Activated naive CD4-positive, alpha-beta T cell treated with anti-CD3 and anti-CD28 coated beads, Interleukin-2, amount 50 U/mL, for 24 hours (primary cell): ENCODE measurements at regions not wholly inside any gene's neighbourhood (a gene's known extent, or its start where the extent isn't known, plus 50 kb on each side); places are given as distances from the start of the nearest gene placed in this dataset.
"Not testable (repeated sequence)": the region's sequence is repeated elsewhere in the genome, so short reads cannot be mapped to it uniquely, and the experiment has no call there.

Source experiments
- H3K27ac Mint-ChIP-seq: one replicate; pipeline ENCODE4 v1.8.0; 2021; ENCODE audit warnings: mild to moderate bottlenecking, mixed read lengths
- H3K27me3 Mint-ChIP-seq: one replicate; pipeline ENCODE4 v1.8.0; 2021; ENCODE audit warnings: mixed read lengths
- H3K36me3 Mint-ChIP-seq: one replicate; pipeline ENCODE4 v1.8.0; 2021; ENCODE audit warnings: mixed read lengths
- H3K4me1 Mint-ChIP-seq: one replicate; pipeline ENCODE4 v1.8.0; 2021; ENCODE audit warnings: mixed read lengths
- H3K4me3 Mint-ChIP-seq: one replicate; pipeline ENCODE4 v1.8.0; 2021; ENCODE audit warnings: mild to moderate bottlenecking, mixed read lengths
- H3K9me3 Mint-ChIP-seq: one replicate; pipeline ENCODE4 v1.8.0; 2021; ENCODE audit warnings: mixed read lengths

DNA sequence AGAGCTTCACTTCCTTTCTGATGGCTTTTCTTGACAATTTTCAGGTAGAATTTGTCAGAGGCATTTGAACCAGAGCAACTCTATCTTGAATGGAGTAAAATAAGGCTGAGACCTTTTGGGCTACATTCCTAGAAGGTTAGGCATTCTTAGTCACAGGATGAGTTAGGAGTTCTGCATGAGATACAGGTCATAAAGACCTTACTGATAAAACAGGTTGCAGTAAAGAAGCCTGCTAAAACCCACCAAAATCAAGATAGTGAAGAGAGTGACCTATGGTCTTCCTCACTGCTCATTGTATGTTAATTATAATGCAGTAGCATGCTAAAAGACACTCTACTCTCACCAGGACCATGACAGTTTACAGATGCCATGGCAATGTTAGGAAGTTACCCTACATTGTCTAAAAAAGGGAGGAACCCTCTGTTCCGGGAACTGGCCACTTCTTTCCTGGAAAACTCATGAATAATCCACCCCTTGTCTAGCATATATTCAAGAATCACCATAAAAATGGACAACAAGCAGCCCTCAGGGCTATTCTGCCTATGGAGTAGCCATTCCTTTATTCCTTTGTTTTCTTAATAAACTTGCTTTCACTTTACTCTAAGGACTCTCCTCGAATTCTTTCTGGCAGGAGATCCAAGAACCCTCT lies 1519.7 kb upstream of the TENM4 start:
- no peaks in the 10 kb centered on the region for H3K4me1 Mint-ChIP-seq
- no peaks in the 10 kb centered on the region for H3K27me3 Mint-ChIP-seq
- no peak overlapping the region for H3K4me3 Mint-ChIP-seq
- H3K36me3 Mint-ChIP-seq: no peaks in the 10 kb centered on the region
- peaks cover 29% of the 10 kb centered on the region for H3K9me3 Mint-ChIP-seq
- no peak overlapping the region for H3K27ac Mint-ChIP-seq

DNA sequence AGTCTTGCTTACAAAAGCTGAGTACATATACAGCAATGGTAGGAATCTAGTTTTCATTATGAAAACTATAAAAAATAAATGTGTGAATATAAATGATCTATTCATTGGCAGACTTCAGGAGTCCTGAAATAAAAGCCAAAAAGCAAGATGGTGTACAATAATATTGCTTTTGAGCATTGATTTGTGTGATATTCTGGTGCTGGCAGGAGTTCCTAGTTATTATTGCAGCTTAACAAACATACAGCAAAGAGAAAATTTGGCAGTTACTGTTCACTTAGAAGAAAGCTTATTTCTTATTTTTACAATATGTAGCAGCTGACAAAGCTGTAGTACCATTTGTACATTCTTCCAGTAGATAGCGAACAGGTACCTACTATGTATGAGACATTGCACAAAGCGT lies 1518.9 kb upstream of the TENM4 start:
- no peak overlapping the region for H3K4me3 Mint-ChIP-seq
- no peaks in the 10 kb centered on the region for H3K4me1 Mint-ChIP-seq

DNA sequence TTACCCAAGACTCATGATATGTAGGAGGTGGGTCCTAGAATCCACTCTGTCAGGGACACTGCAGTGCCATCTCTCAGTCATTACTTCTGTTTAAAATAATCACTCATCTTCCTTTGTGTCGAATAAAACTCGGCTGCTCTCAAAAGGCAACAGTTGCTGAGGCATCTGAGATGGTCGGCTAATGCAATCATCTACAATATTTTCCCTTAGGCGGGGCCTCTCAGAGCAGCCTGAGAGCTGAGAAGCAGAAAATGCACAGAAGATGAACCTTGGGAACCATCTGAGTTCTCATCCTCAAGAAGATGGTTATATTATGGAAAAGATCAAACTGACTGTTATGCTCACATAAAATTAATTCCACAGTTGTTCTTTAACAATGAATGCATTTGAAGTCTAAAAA lies 1518.2 kb upstream of the TENM4 start:
- no peaks in the 10 kb centered on the region for H3K27me3 Mint-ChIP-seq

More for the DNA sequence above, 1518.9 kb upstream of the TENM4 start:
- Mint-ChIP-seq H3K9me3 (peaks cover 26% of the 10 kb centered on the region), H3K27ac (no peak overlapping the region), H3K27me3 (no peaks in the 10 kb centered on the region), H3K36me3 (no peaks in the 10 kb centered on the region)

DNA sequence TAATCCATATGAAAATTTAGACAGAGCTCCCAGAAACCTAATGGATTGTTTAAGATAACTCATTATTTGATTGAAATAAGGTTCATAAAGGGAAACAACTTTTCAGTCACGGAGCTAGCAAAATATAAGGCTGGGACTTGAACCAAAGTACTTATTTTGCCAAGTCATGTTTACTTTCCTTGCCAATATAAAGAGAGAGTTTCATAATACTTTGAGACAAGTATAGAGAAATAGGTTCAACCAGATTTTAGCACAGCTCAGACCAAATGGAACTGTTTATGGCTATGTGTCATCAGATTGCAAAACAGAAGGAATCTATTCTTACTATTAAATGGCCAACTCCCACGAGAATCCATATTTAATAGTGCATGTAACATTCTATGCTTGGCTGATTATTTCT lies 1517.5 kb upstream of the TENM4 start:
- Mint-ChIP-seq H3K9me3 (peaks cover 21% of the 10 kb centered on the region), H3K36me3 (no peaks in the 10 kb centered on the region), H3K4me3 (no peak overlapping the region), H3K27me3 (no peaks in the 10 kb centered on the region), H3K27ac (no peak overlapping the region), H3K4me1 (no peaks in the 10 kb centered on the region)

More for the DNA sequence above, 1518.2 kb upstream of the TENM4 start:
- no peak overlapping the region for H3K4me3 Mint-ChIP-seq
- H3K4me1 Mint-ChIP-seq: no peaks in the 10 kb centered on the region
- H3K36me3 Mint-ChIP-seq: no peaks in the 10 kb centered on the region
- H3K27ac Mint-ChIP-seq: no peak overlapping the region
- H3K9me3 Mint-ChIP-seq: peaks cover 25% of the 10 kb centered on the region

DNA sequence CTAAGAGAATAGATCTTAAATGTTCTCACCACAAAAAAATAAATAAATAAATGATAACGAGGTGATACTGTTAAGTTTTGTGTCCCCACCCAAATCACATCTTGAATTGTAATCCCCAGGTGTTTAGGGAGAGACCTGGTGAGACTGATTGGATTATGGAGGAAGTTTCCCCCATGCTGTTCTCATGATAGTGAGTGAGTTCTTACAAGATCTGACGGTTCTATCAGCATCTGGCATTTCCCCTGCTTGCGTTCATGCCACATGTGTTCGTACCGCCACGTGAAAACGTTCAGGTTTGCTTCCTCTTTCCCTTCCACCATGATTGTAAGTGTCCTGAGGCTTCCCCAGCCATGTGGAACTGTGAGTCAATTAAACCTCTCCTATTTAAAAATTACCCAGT lies 1514.8 kb upstream of the TENM4 start:
- Mint-ChIP-seq H3K4me1 (no peaks in the 10 kb centered on the region), H3K27ac (no peak overlapping the region), H3K4me3 (no peak overlapping the region), H3K27me3 (no peaks in the 10 kb centered on the region), H3K9me3 (peaks cover 14% of the 10 kb centered on the region), H3K36me3 (no peaks in the 10 kb centered on the region)

DNA sequence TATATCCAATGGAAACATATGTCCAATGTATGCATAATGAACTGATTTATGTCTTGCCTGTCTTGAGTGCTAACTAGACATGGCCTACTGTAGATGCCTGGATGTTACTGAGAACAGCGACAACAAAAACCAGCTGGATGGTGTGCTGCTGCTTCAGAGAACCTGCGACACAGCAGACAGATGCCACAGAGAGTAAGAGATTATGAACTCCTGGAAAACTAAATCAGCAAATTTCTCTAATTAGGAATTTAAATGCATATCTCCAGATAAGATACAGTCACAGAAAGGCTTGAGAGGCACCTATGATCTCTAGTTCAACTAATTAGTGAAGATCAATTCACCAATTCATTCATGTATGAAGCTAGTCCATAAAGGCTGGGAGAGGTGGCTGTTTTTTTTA lies 1508.0 kb upstream of the TENM4 start:
- peaks cover 2% of the 10 kb centered on the region for H3K36me3 Mint-ChIP-seq
- peaks cover 11% of the 10 kb centered on the region for H3K9me3 Mint-ChIP-seq
- H3K4me3 Mint-ChIP-seq: no peak overlapping the region
- no peaks in the 10 kb centered on the region for H3K27me3 Mint-ChIP-seq
- no peak overlapping the region for H3K27ac Mint-ChIP-seq
- no peaks in the 10 kb centered on the region for H3K4me1 Mint-ChIP-seq

DNA sequence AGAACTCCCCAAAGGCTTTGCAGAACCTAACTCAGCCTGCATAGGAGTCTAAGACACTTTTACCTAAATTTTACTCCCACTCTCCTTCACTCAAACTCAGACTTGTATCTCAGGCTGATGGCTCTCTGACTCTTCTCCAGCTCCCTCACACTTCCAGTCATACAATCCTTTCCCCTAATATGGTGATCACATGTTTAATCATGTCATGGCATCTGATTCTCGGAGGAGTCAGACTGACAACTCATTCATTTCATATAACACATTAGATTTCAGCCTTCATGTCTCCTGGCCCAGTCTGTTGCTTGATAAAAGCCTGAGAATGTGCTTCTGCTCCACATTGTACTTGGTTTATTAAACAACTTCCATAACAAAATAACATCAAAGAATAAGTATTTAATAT lies 1503.9 kb upstream of the TENM4 start:
- H3K36me3 Mint-ChIP-seq: peaks cover 2% of the 10 kb centered on the region
- no peak overlapping the region for H3K27ac Mint-ChIP-seq
- no peak overlapping the region for H3K4me3 Mint-ChIP-seq
- H3K27me3 Mint-ChIP-seq: no peaks in the 10 kb centered on the region
- no peaks in the 10 kb centered on the region for H3K4me1 Mint-ChIP-seq
- H3K9me3 Mint-ChIP-seq: peaks cover 4% of the 10 kb centered on the region

DNA sequence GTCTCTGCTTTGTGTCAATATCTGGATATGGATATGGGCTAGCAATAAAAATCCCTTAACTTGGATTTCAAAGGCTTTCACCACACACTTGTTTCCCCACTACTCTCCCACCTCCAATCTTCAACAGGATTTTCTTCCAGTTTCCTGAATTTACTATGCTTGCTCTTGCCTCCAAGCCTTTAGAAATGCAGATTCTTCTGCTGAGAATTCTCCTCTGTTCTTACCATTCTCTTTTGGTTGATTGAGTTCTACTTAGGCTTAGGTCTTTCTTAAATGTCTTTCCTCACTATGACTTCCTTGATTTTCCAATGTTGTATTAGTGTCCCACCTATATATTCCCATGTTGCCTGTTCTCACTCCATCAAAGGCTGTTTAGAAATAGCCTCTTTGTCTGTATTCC lies 1502.4 kb upstream of the TENM4 start:
- no peaks in the 10 kb centered on the region for H3K36me3 Mint-ChIP-seq
- no peaks in the 10 kb centered on the region for H3K27me3 Mint-ChIP-seq

DNA sequence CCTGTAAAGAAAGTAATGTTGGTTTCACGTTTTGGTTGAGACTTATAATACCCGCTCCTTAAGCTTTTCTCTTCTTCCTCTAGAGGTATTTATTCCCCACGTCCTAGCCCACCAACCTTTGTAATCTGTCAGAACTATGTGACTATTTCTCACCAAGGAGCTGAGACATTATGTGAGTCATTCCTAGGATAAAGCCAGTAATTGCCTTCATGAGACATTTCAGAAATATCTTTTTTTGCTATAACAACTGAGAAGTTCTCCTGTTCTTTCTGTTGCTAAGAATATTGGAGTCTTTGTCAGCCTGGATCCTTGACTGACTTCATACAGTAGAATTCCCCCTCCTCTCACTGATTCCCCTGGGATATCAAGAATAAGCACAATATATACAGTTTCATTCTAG lies 1497.0 kb upstream of the TENM4 start:
- H3K4me1 Mint-ChIP-seq: no peaks in the 10 kb centered on the region
- H3K27ac Mint-ChIP-seq: no peak overlapping the region
- peaks cover 10% of the 10 kb centered on the region for H3K9me3 Mint-ChIP-seq
- H3K27me3 Mint-ChIP-seq: no peaks in the 10 kb centered on the region
- no peak overlapping the region for H3K4me3 Mint-ChIP-seq
- no peaks in the 10 kb centered on the region for H3K36me3 Mint-ChIP-seq

More for the DNA sequence above, 1502.4 kb upstream of the TENM4 start:
- H3K4me1 Mint-ChIP-seq: no peaks in the 10 kb centered on the region
- H3K9me3 Mint-ChIP-seq: no peaks in the 10 kb centered on the region
- H3K4me3 Mint-ChIP-seq: no peak overlapping the region
- H3K27ac Mint-ChIP-seq: no peak overlapping the region

DNA sequence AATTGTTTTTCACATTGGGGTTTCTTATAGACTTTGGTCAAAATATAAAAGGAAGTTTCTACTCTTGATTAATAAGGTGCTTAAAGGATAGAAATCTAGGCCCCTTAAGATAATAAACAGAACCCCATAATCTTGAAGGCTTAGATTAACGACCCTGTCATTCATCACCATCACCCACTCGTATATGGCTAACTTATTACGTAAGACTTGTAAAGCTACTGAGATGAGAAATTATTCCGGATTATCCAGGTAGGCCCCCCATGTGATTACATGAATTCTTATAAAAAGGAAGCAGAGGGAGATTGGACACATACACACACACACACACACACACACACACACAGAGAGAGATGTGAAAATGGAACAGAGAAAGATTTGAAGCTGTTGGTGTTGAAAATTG lies 1489.2 kb upstream of the TENM4 start:
- H3K4me3 Mint-ChIP-seq: no peak overlapping the region
- peaks cover 5% of the 10 kb centered on the region for H3K9me3 Mint-ChIP-seq
- H3K36me3 Mint-ChIP-seq: no peaks in the 10 kb centered on the region
- H3K27me3 Mint-ChIP-seq: no peaks in the 10 kb centered on the region
- no peaks in the 10 kb centered on the region for H3K4me1 Mint-ChIP-seq
- H3K27ac Mint-ChIP-seq: no peak overlapping the region

DNA sequence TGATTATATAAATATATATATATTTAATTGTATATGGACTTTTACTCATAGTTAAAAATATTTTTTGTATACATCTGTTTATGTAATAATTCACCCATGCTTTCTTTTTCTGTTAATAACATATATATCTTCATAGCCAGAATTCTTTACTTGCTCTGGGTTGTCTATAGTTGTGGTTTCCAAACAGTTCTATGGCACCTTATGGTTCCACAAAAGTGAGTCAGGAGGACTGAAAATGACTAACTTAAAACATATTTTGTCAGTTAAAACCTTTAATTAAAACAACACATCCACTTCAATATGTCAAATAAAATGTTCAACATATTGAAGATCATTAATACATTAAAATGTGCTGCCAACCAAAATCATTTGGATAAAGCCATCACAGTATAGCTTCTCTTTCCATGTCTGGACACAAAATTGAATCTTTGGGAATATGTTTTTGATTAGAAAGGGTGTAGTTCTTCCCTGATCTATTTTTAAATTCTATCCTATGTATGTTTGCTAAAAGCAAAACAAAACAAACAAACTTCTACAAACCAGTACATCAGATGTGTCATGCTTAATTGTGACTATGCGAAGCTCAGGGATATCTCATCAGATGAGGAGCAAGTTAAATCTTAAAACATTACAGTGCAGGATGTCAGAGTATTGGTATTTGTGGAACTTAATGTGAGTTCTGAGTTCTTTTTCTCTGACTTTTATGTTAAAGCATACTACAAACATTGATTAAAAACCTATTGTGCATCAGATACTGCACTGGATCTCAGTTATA lies 1488.4 kb upstream of the TENM4 start:
- H3K4me3 Mint-ChIP-seq: no peak overlapping the region

DNA sequence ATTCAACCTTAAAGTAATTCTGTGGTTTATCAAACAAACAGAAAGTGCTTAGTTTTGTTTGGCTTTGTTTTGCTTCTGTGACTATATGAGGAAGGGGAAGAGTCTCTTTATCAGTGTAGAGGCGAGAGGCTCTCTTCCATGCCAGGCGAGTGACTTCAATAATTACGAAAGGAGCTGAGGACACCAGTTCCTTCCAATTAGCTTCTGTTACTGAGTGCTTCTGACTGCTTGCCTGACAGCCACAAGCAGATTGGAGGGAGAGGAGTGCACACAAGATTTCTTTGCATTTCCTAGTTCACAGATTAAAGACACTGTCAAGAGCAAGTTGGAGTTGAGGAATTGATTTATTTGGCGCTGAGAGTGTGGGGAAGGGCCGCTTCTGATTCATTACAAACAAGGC lies 1484.5 kb upstream of the TENM4 start:
- Mint-ChIP-seq H3K9me3 (peaks cover 10% of the 10 kb centered on the region), H3K27me3 (no peaks in the 10 kb centered on the region), H3K4me1 (no peaks in the 10 kb centered on the region), H3K27ac (no peak overlapping the region), H3K4me3 (no peak overlapping the region), H3K36me3 (no peaks in the 10 kb centered on the region)

More for the DNA sequence above, 1488.4 kb upstream of the TENM4 start:
- Mint-ChIP-seq H3K36me3 (no peaks in the 10 kb centered on the region), H3K4me1 (no peaks in the 10 kb centered on the region), H3K27ac (no peak overlapping the region), H3K9me3 (peaks cover 9% of the 10 kb centered on the region), H3K27me3 (no peaks in the 10 kb centered on the region)

DNA sequence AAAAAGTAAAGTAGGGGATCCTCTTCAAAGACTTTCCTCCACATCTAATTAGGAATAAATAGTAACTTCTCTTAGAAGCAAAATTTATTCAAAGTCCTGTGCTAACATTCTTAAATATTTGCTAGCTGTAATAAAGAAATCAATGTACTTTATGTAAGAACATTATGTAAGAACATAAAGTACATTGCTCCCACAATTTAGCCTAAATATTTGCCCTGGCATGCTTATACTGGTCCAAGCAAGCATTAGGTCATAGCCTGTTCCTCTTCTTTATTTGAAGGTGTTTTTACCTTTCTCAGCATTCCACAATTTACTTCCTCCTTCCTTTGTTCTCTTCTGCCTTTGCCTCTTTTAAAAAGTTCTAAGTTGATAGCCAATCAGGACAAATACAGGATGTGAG lies 1480.5 kb upstream of the TENM4 start:
- H3K4me1 Mint-ChIP-seq, H3K27me3 Mint-ChIP-seq, H3K4me3 Mint-ChIP-seq, H3K36me3 Mint-ChIP-seq, H3K27ac Mint-ChIP-seq, H3K9me3 Mint-ChIP-seq: not testable (repeated sequence)

DNA sequence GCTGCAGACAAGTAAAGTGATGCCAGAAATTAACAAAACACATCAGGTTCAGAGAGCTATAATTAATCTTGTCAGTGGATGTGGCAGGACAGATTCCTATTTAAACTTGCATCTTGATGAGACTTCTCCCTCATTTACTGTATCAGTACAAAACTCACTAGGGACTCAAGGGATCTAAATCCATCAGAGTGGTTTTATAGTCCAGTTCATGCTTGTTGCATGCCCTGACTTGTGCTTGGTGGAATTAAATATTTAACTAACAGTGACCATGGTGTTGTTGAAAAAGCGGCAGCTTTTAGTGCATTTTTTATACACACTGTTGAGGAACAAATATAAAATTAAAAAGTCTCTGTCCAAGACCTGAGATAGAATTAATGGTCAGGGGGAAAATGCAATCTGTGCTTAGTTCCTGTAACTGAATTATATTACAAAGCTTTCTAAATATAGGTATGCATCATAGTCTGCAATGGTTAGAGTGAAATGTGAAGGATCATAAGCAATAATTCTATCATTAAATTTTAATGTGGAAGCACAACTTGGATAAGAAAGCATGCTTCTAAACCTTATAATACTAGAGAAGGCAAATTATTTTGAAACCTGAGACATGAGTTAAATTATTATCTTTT lies 1475.5 kb upstream of the TENM4 start:
- H3K4me3 Mint-ChIP-seq: no peak overlapping the region
- H3K4me1 Mint-ChIP-seq: no peaks in the 10 kb centered on the region
- H3K36me3 Mint-ChIP-seq: no peaks in the 10 kb centered on the region
- no peak overlapping the region for H3K27ac Mint-ChIP-seq
- no peaks in the 10 kb centered on the region for H3K9me3 Mint-ChIP-seq
- no peaks in the 10 kb centered on the region for H3K27me3 Mint-ChIP-seq

DNA sequence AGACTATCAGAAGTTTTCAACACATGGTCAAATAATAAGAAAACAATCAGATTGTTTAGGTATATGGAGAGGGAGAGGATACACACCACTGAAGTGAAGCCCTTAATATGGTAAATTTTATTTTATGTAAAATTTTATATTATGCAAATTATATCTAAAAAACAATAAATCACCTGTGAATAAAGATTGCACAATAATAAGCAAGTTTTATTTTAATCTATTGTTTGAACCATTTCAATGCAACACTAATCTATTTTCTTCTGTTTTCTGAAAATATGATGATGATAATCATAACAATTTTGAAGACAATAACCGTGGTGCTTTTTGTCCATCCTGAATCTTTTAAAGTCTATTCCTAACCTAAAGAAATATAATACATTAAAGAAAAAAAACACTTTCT lies 1473.5 kb upstream of the TENM4 start:
- no peak overlapping the region for H3K27ac Mint-ChIP-seq
- H3K4me1 Mint-ChIP-seq: no peaks in the 10 kb centered on the region
- no peak overlapping the region for H3K4me3 Mint-ChIP-seq
- H3K27me3 Mint-ChIP-seq: no peaks in the 10 kb centered on the region
- no peaks in the 10 kb centered on the region for H3K36me3 Mint-ChIP-seq
- no peaks in the 10 kb centered on the region for H3K9me3 Mint-ChIP-seq

DNA sequence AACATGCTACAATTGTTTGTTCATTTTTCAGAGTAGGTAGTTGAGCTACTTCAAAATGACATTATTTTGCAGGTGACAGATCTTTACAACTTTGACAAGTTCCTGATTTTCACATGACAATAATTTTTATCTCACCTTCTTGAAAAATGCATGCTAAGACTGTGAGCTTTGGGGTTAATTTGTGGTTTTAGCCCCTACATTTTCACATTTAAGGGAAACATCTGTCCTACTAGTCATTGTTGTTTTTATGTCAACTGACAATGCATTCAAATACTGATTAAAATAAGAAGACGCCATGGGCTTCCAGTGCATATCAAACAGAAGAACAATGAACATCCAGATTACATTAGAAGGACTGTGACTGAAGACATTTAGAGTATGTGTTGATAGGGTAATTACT lies 1470.8 kb upstream of the TENM4 start:
- no peaks in the 10 kb centered on the region for H3K4me1 Mint-ChIP-seq
- no peak overlapping the region for H3K4me3 Mint-ChIP-seq
- no peaks in the 10 kb centered on the region for H3K27me3 Mint-ChIP-seq
- no peaks in the 10 kb centered on the region for H3K36me3 Mint-ChIP-seq
- H3K27ac Mint-ChIP-seq: no peak overlapping the region
- H3K9me3 Mint-ChIP-seq: peaks cover 4% of the 10 kb centered on the region
